ENCODE measurements at regions not wholly inside any gene's neighbourhood (a gene's known extent, or its start where the extent isn't known, plus 50 kb on each side); places are given as distances from the start of the nearest gene placed in this dataset.

GRCh38 chr11:87401653-87402052 lies 363.9 kb downstream of the TMEM135 start:
- no peak for TF ChIP-seq POLR2A (IDR thresholded peaks at IDR 0.05; ENCODE audit: low read length)
- TF ChIP-seq GATA1 (IDR thresholded peaks at IDR 0.05; ENCODE audit: low read depth, low read length) = no peak

Measured in erythroblast (primary cell).